H1 (cell line): ENCODE measurements at regions not wholly inside any gene's neighbourhood (a gene's known extent, or its start where the extent isn't known, plus 50 kb on each side); places are given as distances from the start of the nearest gene placed in this dataset.

Experiments used
- CEBPB ChIP-seq: IDR thresholded peaks from 2 replicates; pipeline ENCODE4 v1.6.1; 2012; ENCODE audit warnings: low read depth, low read length
- EZH2 ChIP-seq: fragments of 200-600 bp; sonication (generic); IDR thresholded peaks from 2 replicates; pipeline ENCODE4 v1.7.1; 2012; ENCODE audit warnings: low read depth, mild to moderate bottlenecking, moderate library complexity, low read length, inconsistent platforms; ENCODE audit not compliant: severe bottlenecking
- MAFK ChIP-seq: IDR thresholded peaks from 2 replicates; pipeline ENCODE4 v1.6.1; 2012; ENCODE audit warnings: low read depth, mild to moderate bottlenecking, improper control_type of control experiment, low read length
- POLR2A ChIP-seq, 2 experiments: IDR thresholded peaks; 1 replicate in 1 of 2; 2 replicates in 1 of 2; pipeline ENCODE4 v1.6.1; 2011; ENCODE audit warnings: low read depth in 2 of 2, low read length in 2 of 2, mild to moderate bottlenecking in 2 of 2; ENCODE audit errors: control extremely low read depth in 1 of 2
- SUZ12 ChIP-seq: fragments of 200-600 bp; sonication (generic); IDR thresholded peaks from 2 replicates; pipeline ENCODE4 v1.6.1; 2012; ENCODE audit warnings: mild to moderate bottlenecking, inconsistent platforms, low read length, moderate library complexity, mixed read lengths
- TEAD4 ChIP-seq: IDR thresholded peaks from 2 replicates; pipeline ENCODE4 v1.6.1; 2012; ENCODE audit warnings: low read depth, low read length, inconsistent platforms, mixed read lengths
- TF ChIP-seq, protein P1 (sequence below), 3 experiments: IDR thresholded peaks; 1 replicate in 2 of 3; 2 replicates in 1 of 3; pipeline versions ENCODE4 v1.5.1 to v1.6.1; 2011; ENCODE audit warnings: low read length in 3 of 3, mild to moderate bottlenecking in 3 of 3, inconsistent platforms in 2 of 3, low read depth in 1 of 3, moderate library complexity in 1 of 3; ENCODE audit not compliant: insufficient read depth in 1 of 3; ENCODE audit errors: control extremely low read depth in 1 of 3
- TF ChIP-seq, protein P2 (sequence below): IDR thresholded peaks from 2 replicates; pipeline ENCODE4 v1.6.1; 2011; ENCODE audit warnings: low read length, improper control_type of control experiment
- TF ChIP-seq, protein P3 (sequence below): IDR thresholded peaks from 2 replicates; pipeline ENCODE4 v1.6.1; 2012; ENCODE audit warnings: low read length, inconsistent platforms

- TF ChIP-seq, protein P1, sequence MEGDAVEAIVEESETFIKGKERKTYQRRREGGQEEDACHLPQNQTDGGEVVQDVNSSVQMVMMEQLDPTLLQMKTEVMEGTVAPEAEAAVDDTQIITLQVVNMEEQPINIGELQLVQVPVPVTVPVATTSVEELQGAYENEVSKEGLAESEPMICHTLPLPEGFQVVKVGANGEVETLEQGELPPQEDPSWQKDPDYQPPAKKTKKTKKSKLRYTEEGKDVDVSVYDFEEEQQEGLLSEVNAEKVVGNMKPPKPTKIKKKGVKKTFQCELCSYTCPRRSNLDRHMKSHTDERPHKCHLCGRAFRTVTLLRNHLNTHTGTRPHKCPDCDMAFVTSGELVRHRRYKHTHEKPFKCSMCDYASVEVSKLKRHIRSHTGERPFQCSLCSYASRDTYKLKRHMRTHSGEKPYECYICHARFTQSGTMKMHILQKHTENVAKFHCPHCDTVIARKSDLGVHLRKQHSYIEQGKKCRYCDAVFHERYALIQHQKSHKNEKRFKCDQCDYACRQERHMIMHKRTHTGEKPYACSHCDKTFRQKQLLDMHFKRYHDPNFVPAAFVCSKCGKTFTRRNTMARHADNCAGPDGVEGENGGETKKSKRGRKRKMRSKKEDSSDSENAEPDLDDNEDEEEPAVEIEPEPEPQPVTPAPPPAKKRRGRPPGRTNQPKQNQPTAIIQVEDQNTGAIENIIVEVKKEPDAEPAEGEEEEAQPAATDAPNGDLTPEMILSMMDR (IDR thresholded peaks at IDR 0.05; ENCODE audit: control extremely low read depth in 1 of 3, insufficient read depth in 1 of 3, low read depth in 1 of 3, low read length in 3 of 3), result no peak
- TF ChIP-seq, protein P2, sequence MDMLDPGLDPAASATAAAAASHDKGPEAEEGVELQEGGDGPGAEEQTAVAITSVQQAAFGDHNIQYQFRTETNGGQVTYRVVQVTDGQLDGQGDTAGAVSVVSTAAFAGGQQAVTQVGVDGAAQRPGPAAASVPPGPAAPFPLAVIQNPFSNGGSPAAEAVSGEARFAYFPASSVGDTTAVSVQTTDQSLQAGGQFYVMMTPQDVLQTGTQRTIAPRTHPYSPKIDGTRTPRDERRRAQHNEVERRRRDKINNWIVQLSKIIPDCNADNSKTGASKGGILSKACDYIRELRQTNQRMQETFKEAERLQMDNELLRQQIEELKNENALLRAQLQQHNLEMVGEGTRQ, result no peak
- TF ChIP-seq EZH2 (no peak), POLR2A (IDR thresholded peaks at IDR 0.05; ENCODE audit: control extremely low read depth in 1 of 2, low read depth in 2 of 2, low read length in 2 of 2) (no peak), TEAD4 (no peak), MAFK (no peak), SUZ12 (no peak), CEBPB (no peak)
- TF ChIP-seq, protein P3, sequence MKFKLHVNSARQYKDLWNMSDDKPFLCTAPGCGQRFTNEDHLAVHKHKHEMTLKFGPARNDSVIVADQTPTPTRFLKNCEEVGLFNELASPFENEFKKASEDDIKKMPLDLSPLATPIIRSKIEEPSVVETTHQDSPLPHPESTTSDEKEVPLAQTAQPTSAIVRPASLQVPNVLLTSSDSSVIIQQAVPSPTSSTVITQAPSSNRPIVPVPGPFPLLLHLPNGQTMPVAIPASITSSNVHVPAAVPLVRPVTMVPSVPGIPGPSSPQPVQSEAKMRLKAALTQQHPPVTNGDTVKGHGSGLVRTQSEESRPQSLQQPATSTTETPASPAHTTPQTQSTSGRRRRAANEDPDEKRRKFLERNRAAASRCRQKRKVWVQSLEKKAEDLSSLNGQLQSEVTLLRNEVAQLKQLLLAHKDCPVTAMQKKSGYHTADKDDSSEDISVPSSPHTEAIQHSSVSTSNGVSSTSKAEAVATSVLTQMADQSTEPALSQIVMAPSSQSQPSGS, result no peak
Observed at GRCh38 chr2:129793431-129793902, 186.0 kb upstream of the RAB6C start.
